ENCODE measurements at regions not wholly inside any gene's neighbourhood (a gene's known extent, or its start where the extent isn't known, plus 50 kb on each side); places are given as distances from the start of the nearest gene placed in this dataset.
A peak's percentile ranks its signal among the peaks of the same experiment; 100 is the strongest.

DNA sequence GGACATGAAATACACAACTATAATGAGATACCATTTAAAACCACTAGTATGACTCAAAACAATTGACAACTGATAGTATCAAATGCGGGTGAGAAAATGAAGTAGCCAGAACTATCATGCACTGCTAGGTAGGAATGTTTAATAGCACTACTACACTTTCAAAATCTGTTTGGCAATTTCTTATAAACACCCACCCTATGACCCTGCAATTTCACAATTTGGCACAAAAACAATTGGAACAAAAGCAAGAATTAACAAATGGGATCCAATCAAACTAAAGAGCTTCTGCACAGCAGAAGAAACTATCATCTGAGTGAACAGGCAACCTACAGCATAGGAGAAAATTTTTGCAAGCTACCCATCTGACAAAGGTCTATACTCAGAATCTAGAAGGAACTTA, 431.2 kb upstream of the GYPC start:
- no peak for ATAC-seq
- Histone ChIP-seq H3F3A (ENCODE audit: low read length, unreplicated experiment) (no peaks in the 10 kb centered on the region), H3K4me2 (ENCODE audit: low read length) (no peak overlapping the region)

DNA sequence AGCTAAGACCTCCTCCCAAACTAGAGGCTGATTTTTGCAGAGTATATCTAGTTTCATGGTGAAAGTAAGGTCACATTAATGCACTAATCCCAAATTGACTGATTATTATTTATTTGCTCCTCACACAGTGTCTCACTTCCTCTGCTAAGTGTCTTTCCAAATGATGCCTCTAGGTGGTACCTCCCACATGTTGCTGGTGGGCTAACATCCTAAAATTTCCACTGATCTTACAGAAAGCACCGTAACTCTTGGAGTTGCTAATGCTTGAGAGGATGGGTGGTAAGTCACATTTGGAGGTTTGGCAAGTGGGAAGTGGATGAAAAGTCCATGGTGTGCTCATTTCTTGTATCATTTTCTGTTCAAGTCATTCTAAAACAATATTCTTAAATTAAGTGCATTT, 428.7 kb upstream of the GYPC start:
- Histone ChIP-seq H3K4me2 (ENCODE audit: low read length) (no peak overlapping the region), H3K27me3 (ENCODE audit: low read length) (no peaks in the 10 kb centered on the region), H3K9me2 (replicated peaks; ENCODE audit: low read length) (no peaks in the 10 kb centered on the region), H3K36me3 (ENCODE audit: low read depth, low read length) (no peaks in the 10 kb centered on the region), H3K9me3 (ENCODE audit: low read length) (no peaks in the 10 kb centered on the region), H2AFZ (ENCODE audit: low read length) (no peak overlapping the region), H3K79me2 (ENCODE audit: low read length) (no peaks in the 10 kb centered on the region), H3K27ac (ENCODE audit: low read length) (no peak overlapping the region), H4K20me1 (ENCODE audit: low read length) (no peaks in the 10 kb centered on the region), H3K4me1 (ENCODE audit: insufficient read depth, low read length) (no peaks in the 10 kb centered on the region), H3K9ac (ENCODE audit: low read length) (no peak overlapping the region), H3F3A (ENCODE audit: low read length, unreplicated experiment) (no peaks in the 10 kb centered on the region), H3K4me3 (ENCODE audit: low read length) (no peak overlapping the region)
- TF ChIP-seq CTCF (conservative IDR thresholded peaks at IDR 0.05; ENCODE audit: low read depth, low read length) (no peak), EZH2 (IDR thresholded peaks at IDR 0.05; ENCODE audit: low read length, unreplicated experiment) (no peak), EZH2phosphoT487 (IDR thresholded peaks at IDR 0.05; ENCODE audit: borderline replicate concordance, low read length) (no peak)
- BruUV-seq (replicated peaks): no TSS peak
- intact Hi-C loops (cut with micrococcal nuclease): no loop called here
- ChIA-PET POLR2A (ENCODE audit: unreplicated experiment) (no interaction called here), CTCF (no interaction called here)
- no peak for ATAC-seq
- DNase-seq: peak; percentile 2

More for the DNA sequence above, 431.2 kb upstream of the GYPC start:
- no peak for DNase-seq
- H2AFZ ChIP-seq (ENCODE audit: low read length): no peak overlapping the region
- no peaks in the 10 kb centered on the region for H3K9me3 ChIP-seq (ENCODE audit: low read length)
- no peak overlapping the region for H3K27ac ChIP-seq (ENCODE audit: low read length)
- H3K27me3 ChIP-seq (ENCODE audit: low read length): no peaks in the 10 kb centered on the region
- no peak overlapping the region for H3K9ac ChIP-seq (ENCODE audit: low read length)
- POLR2A ChIA-PET (ENCODE audit: unreplicated experiment): no interaction called here
- CTCF ChIA-PET: no interaction called here
- H3K36me3 ChIP-seq (ENCODE audit: low read depth, low read length): no peaks in the 10 kb centered on the region
- H3K9me2 ChIP-seq (replicated peaks; ENCODE audit: low read length): no peaks in the 10 kb centered on the region
- no peaks in the 10 kb centered on the region for H3K4me1 ChIP-seq (ENCODE audit: insufficient read depth, low read length)
- no peaks in the 10 kb centered on the region for H3K79me2 ChIP-seq (ENCODE audit: low read length)
- BruUV-seq (replicated peaks): no TSS peak
- H4K20me1 ChIP-seq (ENCODE audit: low read length): no peaks in the 10 kb centered on the region
- intact Hi-C loops (cut with micrococcal nuclease): no loop called here
- TF ChIP-seq EZH2 (IDR thresholded peaks at IDR 0.05; ENCODE audit: low read length, unreplicated experiment) (no peak), EZH2phosphoT487 (IDR thresholded peaks at IDR 0.05; ENCODE audit: borderline replicate concordance, low read length) (no peak), CTCF (conservative IDR thresholded peaks at IDR 0.05; ENCODE audit: low read depth, low read length) (no peak)
- H3K4me3 ChIP-seq (ENCODE audit: low read length): no peak overlapping the region

DNA sequence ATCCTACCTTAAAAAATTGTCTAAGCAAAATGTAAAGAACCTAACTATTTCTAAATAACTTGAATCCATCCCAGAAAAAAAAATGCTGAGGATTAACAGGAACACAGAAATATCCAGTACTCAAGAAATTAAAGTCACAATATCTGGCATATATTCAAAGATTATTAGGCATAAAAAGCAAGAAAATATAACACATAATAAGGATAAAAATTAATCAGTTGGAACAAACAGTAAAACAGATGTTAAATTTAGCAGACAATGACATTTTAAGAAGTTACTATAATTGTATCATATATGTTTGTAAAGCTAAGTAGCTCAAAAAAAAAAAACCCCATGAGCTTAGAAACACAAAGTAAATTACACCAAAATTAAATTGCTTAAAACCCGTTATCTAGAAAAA, 427.4 kb upstream of the GYPC start:
- no peaks in the 10 kb centered on the region for H3K36me3 ChIP-seq (ENCODE audit: low read depth, low read length)
- intact Hi-C loops (cut with micrococcal nuclease): no loop called here
- no TSS peak for BruUV-seq (replicated peaks)
- H3K4me1 ChIP-seq (ENCODE audit: insufficient read depth, low read length): no peaks in the 10 kb centered on the region
- H3K79me2 ChIP-seq (ENCODE audit: low read length): no peaks in the 10 kb centered on the region
- H3K27ac ChIP-seq (ENCODE audit: low read length): no peak overlapping the region
- H4K20me1 ChIP-seq (ENCODE audit: low read length): no peaks in the 10 kb centered on the region
- no peaks in the 10 kb centered on the region for H3F3A ChIP-seq (ENCODE audit: low read length, unreplicated experiment)
- CTCF ChIA-PET: no interaction called here
- no peak overlapping the region for H3K4me3 ChIP-seq (ENCODE audit: low read length)
- H3K9ac ChIP-seq (ENCODE audit: low read length): no peak overlapping the region
- H3K4me2 ChIP-seq (ENCODE audit: low read length): no peak overlapping the region
- POLR2A ChIA-PET (ENCODE audit: unreplicated experiment): no interaction called here
- TF ChIP-seq EZH2 (IDR thresholded peaks at IDR 0.05; ENCODE audit: low read length, unreplicated experiment) (no peak), CTCF (conservative IDR thresholded peaks at IDR 0.05; ENCODE audit: low read depth, low read length) (no peak), EZH2phosphoT487 (IDR thresholded peaks at IDR 0.05; ENCODE audit: borderline replicate concordance, low read length) (no peak)
- H2AFZ ChIP-seq (ENCODE audit: low read length): no peak overlapping the region
- H3K27me3 ChIP-seq (ENCODE audit: low read length): no peaks in the 10 kb centered on the region
- ATAC-seq (no peak), DNase-seq (no peak)
- H3K9me2 ChIP-seq (replicated peaks; ENCODE audit: low read length): no peaks in the 10 kb centered on the region
- no peaks in the 10 kb centered on the region for H3K9me3 ChIP-seq (ENCODE audit: low read length)
